ENCODE measurements at regions not wholly inside any gene's neighbourhood (a gene's known extent, or its start where the extent isn't known, plus 50 kb on each side); places are given as distances from the start of the nearest gene placed in this dataset.

GRCh38 chr4:81572402-81572801 lies 100.7 kb upstream of the RASGEF1B start:
- DNase-seq (ENCODE audit: extremely low read depth, low read depth), result no peak
- TF ChIP-seq CTCF (IDR thresholded peaks at IDR 0.05; ENCODE audit: low read depth, low read length, missing control alignments), result no peak

GRCh38 chr4:81571105-81571504 lies 99.4 kb upstream of the RASGEF1B start:
- TF ChIP-seq CTCF (IDR thresholded peaks at IDR 0.05; ENCODE audit: low read depth, low read length, missing control alignments), result no peak
- H3K4me3 ChIP-seq (replicated peaks; ENCODE audit: low read depth, low read length), result no peak overlapping the region
- DNase-seq (ENCODE audit: extremely low read depth, low read depth), result no peak

More at GRCh38 chr4:81572402-81572801, 100.7 kb upstream of the RASGEF1B start:
- H3K4me3 ChIP-seq (replicated peaks; ENCODE audit: low read depth, low read length), result no peak overlapping the region

DNA sequence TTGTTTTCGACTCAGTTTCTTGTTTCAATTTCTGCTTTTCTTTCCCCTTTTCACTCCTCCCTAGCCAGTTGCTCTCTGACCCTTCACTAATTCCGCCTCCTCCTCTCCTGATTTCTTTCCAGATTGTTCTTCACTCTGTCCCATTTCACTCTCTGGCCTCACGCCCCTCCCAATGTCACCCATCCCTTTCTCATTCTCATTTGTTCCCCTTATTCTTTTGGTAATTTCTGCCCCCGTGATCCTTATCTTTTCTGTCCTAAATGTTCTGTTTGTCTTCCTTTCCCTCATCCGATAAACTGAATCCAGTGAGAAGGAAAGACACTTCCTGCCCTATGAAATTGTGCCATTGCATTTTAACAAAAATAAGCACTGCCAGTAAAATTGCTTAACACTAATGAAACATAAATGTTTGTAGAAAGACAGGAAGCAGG lies 94.5 kb upstream of the RASGEF1B start:
- no peak for TF ChIP-seq CTCF (IDR thresholded peaks at IDR 0.05; ENCODE audit: low read depth, low read length, missing control alignments)
- no peak for DNase-seq (ENCODE audit: extremely low read depth, low read depth)
- H3K4me3 ChIP-seq (replicated peaks; ENCODE audit: low read depth, low read length), result no peak overlapping the region

DNA sequence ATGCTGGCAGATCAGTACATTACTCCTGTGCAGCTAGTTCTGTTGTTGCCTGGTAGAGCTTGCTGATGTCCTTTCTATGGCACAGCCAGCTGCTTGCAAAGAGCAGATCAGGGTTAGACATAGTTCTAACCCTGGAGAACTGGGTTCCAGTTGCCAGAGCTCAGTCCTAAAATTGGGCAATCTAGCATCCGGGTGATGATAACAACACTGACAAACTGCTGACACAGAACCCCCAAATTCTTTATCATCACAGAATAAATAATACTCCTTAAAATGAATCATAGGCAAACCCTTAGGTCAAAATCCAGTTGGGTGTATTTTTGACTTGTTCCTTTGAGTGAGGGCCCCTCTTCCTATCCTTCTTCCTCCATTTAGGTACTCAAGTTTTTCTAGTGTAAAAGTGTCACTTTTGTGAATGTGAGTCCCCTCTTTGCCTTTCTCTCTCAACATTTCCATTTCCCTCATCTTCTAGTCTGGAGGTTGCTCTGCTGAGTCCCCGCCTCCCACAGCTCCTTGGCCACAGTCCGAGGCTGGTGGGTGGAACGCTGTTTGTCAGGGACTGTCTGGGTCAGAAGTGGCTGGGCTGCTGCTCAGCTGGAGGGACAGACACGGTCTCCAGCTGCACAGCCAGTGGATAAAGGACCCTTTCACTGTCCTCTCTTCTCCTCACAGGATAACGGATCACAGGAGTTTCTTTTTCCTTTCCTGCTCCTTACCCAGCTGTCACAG lies 93.6 kb upstream of the RASGEF1B start:
- H3K4me3 ChIP-seq (replicated peaks; ENCODE audit: low read depth, low read length), result no peak overlapping the region
- no peak for DNase-seq (ENCODE audit: extremely low read depth, low read depth)
- no peak for TF ChIP-seq CTCF (IDR thresholded peaks at IDR 0.05; ENCODE audit: low read depth, low read length, missing control alignments)

- no peak for TF ChIP-seq CTCF (IDR thresholded peaks at IDR 0.05; ENCODE audit: low read depth, low read length, missing control alignments)
- DNase-seq (ENCODE audit: extremely low read depth, low read depth), result no peak
- no peak overlapping the region for H3K4me3 ChIP-seq (replicated peaks; ENCODE audit: low read depth, low read length)
Measured at GRCh38 chr4:81564025-81564424, 92.3 kb upstream of the RASGEF1B start.

GRCh38 chr4:81562093-81562492 lies 90.4 kb upstream of the RASGEF1B start:
- no peak for DNase-seq (ENCODE audit: extremely low read depth, low read depth)
- H3K4me3 ChIP-seq (replicated peaks; ENCODE audit: low read depth, low read length), result no peak overlapping the region
- no peak for TF ChIP-seq CTCF (IDR thresholded peaks at IDR 0.05; ENCODE audit: low read depth, low read length, missing control alignments)

DNA sequence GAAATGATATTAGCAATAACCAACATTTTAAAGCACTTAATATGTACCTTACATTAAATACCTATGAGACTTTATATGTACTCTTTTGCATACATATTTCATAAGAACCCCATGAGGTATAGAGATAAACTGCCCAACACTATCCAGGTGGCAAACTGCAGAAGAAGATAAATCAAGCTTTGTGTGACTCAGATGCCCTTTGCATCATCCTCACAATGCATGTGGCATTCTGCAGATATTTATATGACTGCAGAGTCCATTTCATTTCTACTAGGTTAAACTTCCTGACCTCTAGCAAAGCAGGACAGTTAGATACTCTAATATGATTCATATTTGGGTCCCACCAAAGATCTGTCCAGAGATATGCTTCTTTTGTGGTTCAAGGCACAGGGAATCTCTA lies 85.6 kb upstream of the RASGEF1B start:
- DNase-seq (ENCODE audit: extremely low read depth, low read depth), result no peak
- no peak for TF ChIP-seq CTCF (IDR thresholded peaks at IDR 0.05; ENCODE audit: low read depth, low read length, missing control alignments)
- no peak overlapping the region for H3K4me3 ChIP-seq (replicated peaks; ENCODE audit: low read depth, low read length)
